D341Med (cell line): ENCODE measurements at regions not wholly inside any gene's neighbourhood (a gene's known extent, or its start where the extent isn't known, plus 50 kb on each side); places are given as distances from the start of the nearest gene placed in this dataset.

ENCODE experiments used
- DNase-seq: peaks from one replicate; pipeline ENCODE4 v3.0.0; 2012; ENCODE audit warnings: low spot score

DNA sequence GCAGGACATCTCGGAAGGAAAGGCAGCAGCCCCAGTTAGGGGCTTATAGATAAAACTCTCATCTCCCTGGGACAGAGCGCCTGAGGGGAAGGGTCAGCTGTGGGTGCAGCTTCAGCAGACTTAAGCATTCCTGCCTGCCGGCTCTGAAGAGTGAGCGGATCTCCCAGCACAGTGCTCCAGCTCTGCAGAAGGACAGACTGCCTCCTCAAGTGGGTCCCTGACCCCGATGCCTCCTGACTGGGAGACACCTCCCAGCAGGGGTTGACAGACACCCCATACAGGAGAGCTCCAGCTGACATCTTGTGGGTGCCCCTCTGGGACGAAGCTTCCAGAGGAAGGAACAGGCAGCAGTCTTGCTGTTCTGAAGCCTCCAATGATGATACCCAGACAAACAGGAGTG lies 117.1 kb upstream of the POT1 start:
- no peak for DNase-seq

DNA sequence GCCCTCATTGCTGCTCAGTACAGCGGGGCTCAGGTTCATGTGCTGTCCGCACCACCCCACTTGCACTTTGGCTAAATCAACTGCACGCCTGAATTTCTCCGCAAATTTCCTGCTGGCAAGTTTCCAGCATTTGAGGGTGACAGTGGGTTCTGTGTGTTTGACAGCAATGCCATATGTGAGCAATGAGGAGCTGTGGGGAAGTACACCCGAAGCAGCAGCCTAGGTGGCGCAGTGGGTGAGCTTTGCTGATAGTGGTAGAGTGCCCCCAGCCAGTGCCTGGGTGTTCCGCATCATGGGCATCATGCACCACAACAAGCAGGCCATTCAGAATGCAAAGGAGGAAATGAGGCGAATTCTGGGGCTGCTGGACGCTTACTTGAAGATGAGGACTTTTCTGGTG lies 103.9 kb upstream of the POT1 start:
- peak; percentile 23 for DNase-seq

DNA sequence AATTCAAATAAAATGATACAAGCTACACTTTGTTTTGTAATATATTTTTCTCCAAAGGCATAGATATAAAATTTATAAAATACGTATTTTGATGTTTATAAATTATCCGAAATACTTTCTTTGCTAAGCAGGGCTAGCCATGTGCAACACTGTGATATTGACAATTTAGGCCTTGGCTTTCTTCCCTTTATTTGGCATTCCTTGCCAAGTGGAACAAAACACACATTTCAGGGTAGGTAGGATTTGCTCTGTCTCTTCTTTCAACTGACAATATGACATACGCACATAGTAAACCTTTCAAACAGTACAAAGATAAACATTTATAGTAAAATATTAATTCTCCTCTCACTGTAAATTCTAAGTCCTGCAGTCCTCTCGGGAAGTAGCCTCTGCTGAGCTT lies 103.3 kb upstream of the POT1 start:
- DNase-seq = no peak

DNA sequence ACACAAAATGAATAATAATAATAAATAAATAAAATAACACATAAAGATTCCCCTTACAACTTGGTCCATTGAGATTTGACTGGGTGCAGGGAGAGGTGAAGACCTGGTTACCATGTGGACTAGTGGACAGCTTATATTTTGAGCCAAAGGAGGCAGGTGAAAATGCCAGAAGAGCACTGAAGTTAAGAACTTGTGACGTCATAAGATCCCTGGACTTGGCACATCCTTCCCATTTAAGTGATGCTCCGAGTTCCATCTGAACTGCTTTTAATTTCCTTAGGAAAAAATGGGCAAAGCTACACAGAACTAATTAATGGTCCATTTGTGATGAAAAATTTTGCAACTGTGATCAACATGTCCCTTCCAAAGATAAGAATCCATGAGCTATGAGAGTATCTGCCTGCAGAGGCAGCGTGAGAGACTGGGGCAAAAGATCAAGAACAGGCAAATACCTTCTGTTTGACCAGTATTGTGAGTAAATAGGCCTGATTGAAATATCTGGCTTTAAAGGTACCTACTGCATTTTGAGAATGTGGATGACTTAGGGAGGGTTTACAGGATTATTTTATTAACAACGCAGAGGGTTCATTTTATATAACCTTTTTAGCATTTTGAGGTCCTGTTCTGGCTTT lies 101.2 kb upstream of the POT1 start:
- DNase-seq = no peak

DNA sequence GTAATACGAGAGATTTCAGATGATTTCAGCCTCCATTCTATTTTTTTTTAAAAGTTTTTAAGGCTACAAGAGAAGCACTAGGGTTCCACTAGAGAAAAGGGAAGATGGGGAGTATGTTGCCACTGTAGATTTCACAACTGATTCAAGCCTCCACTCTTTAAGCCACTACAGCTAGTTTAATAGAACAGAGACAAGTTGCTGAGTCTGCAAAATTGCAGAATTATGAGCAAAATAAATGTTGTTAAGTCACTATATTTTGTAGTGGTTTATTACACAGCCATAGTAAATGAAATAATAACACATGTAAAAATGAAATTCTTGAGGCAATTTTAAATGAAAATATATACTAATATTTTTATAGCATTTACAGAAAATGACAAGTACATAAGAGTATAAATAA lies 96.0 kb upstream of the POT1 start:
- no peak for DNase-seq

DNA sequence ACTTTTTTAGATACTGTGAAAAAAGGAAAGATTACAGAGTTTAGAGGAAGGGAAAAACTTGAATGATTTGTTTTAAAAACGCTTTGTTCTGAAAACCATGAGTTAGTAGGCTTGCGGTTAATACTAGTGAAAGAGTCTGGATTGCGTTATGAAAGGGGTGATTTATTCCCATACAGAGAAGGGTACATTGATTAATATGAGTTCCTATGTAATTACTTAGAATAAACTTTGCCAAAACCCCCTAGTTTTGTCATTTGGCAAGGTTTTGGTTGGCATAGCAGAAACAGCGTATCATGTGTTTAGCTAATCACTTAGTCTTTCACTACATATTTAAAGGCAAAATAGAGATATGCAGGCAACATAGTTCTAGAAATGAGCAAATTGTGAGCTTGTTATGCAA lies 91.2 kb upstream of the POT1 start:
- no peak for DNase-seq

GRCh38 chr7:125010540-125010939 lies 80.9 kb upstream of the POT1 start:
- DNase-seq = no peak

- no peak for DNase-seq
Measured at GRCh38 chr7:124996778-124997177, 67.2 kb upstream of the POT1 start.

DNA sequence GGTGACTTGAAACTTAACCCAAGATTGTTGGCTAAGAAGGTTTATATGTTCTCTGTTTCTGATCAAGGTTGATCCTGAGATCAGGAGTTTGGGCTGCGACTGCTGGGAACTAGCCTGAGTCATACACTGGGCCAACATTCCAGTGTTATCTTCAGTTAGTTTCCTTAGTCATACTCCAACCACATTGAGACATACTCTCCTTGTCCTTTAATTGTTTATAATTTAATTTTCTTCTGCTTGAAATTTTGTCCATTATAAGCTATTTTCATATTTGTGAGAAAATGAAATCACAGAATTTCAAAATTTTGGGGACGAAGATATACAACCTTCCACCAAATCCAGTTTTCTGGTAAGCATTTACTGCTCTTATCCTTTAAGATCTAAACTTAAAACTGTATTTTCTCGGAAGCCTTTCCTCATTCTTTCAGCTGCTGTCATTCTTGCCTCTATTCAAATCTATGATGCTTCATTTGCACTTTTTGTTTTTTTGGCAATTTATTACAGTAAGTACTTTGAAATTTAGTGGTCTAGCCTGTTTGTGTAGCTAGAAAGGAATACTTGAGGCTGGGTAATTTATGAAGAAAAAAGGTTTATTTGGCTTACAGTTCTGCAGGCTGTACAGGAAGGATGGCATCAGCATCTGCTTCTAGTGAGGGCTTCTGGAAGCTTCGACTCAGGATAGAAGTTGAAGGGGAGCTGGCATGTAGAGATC lies 63.4 kb upstream of the POT1 start:
- DNase-seq = no peak

DNA sequence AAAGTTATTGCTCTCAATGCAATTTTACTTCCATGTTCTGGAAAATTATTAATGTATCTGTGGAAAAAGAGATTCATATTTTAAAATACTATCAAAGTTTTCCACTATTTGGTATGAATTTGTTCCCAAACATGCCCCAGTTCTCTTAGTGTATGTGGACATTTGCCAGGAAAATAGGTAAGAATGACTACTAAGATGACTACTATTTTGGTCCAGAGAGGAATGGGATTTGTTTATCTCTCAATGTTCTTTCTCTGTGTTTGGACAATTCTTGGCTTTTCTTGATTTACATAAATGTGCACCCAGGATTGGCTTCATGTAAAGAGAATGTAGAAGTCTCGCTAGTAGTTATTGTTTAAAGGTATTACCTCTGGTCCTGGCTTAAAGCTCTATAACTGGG lies 60.3 kb upstream of the POT1 start:
- DNase-seq = no peak
